MM.1S (cell line): ENCODE measurements at regions not wholly inside any gene's neighbourhood (a gene's known extent, or its start where the extent isn't known, plus 50 kb on each side); places are given as distances from the start of the nearest gene placed in this dataset.

ENCODE experiments used
- DNase-seq: peaks from one replicate; pipeline ENCODE4 v3.0.0-alpha.2; 2015
- H2AFZ ChIP-seq: fragments of 300-600 bp; sonication (generic); 2 replicates; pipeline ENCODE4 v1.6.0; 2016; ENCODE audit warnings: antibody characterized with exemption, low read length
- H3F3A ChIP-seq: fragments of 300-600 bp; sonication (generic); 2 replicates; pipeline ENCODE4 v1.6.1; 2016; ENCODE audit warnings: mild to moderate bottlenecking, antibody characterized with exemption, low read length, moderate library complexity, mixed read lengths; ENCODE audit not compliant: insufficient read depth
- H3K27ac ChIP-seq: fragments of 300-600 bp; sonication (generic); 2 replicates; pipeline ENCODE4 v1.5.1; 2016; ENCODE audit warnings: mild to moderate bottlenecking, low read length
- H3K27me3 ChIP-seq: fragments of 300-600 bp; sonication (generic); replicated peaks from 2 replicates; pipeline ENCODE4 v1.6.0; 2016; ENCODE audit warnings: low read length; ENCODE audit not compliant: insufficient read depth
- H3K36me3 ChIP-seq: fragments of 300-600 bp; sonication (generic); replicated peaks from 2 replicates; pipeline ENCODE4 v1.6.1; 2016; ENCODE audit warnings: mild to moderate bottlenecking, low read length, mixed read lengths; ENCODE audit not compliant: insufficient read depth
- H3K4me1 ChIP-seq: fragments of 300-600 bp; sonication (generic); 2 replicates; pipeline ENCODE4 v1.6.1; 2016; ENCODE audit warnings: low read length, mixed read lengths
- H3K4me2 ChIP-seq: fragments of 300-600 bp; sonication (generic); 2 replicates; pipeline ENCODE4 v1.6.0; 2016; ENCODE audit warnings: low read depth, low read length
- H3K4me3 ChIP-seq: fragments of 300-600 bp; sonication (generic); 2 replicates; pipeline ENCODE4 v1.5.1; 2016; ENCODE audit warnings: low read length, mixed read lengths
- H3K79me2 ChIP-seq: fragments of 300-600 bp; sonication (generic); 2 replicates; pipeline ENCODE4 v1.6.1; 2016; ENCODE audit warnings: mixed run types, low read length, mixed read lengths
- H3K9ac ChIP-seq: fragments of 300-600 bp; sonication (generic); 2 replicates; pipeline ENCODE4 v1.6.1; 2016; ENCODE audit warnings: low read length, mixed read lengths
- H3K9me2 ChIP-seq: fragments of 300-600 bp; sonication (generic); replicated peaks from 2 replicates; pipeline ENCODE4 v1.6.1; 2016; ENCODE audit warnings: mild to moderate bottlenecking, low read length, mixed read lengths; ENCODE audit not compliant: insufficient read depth
- H3K9me3 ChIP-seq: fragments of 300-600 bp; sonication (generic); replicated peaks from 2 replicates; pipeline ENCODE4 v1.6.1; 2016; ENCODE audit warnings: mild to moderate bottlenecking, low read length, mixed read lengths; ENCODE audit not compliant: insufficient read depth
- H4K20me1 ChIP-seq: fragments of 300-600 bp; sonication (generic); 2 replicates; pipeline ENCODE4 v1.6.1; 2016; ENCODE audit warnings: mild to moderate bottlenecking, low read length, moderate library complexity, mixed read lengths; ENCODE audit not compliant: insufficient read depth
- CTCF ChIP-seq: fragments of 300-600 bp; sonication (generic); IDR thresholded peaks from 2 replicates; pipeline ENCODE4 v1.5.1; 2016; ENCODE audit warnings: antibody characterized with exemption, low read length, mixed read lengths
- EZH2 ChIP-seq: fragments of 300-600 bp; sonication (generic); optimal IDR thresholded peaks from 2 replicates; pipeline ENCODE3; 2017; ENCODE audit warnings: low read depth, mild to moderate bottlenecking, antibody characterized with exemption, low read length, mixed read lengths
- EZH2phosphoT487 ChIP-seq: fragments of 300-600 bp; sonication (generic); IDR thresholded peaks from 2 replicates; pipeline ENCODE4 v1.6.1; 2018; ENCODE audit warnings: antibody characterized with exemption, low read length

GRCh38 chr10:8386781-8387180 is 332.3 kb downstream of the GATA3 start:
- no peak overlapping the region for H3K4me3 ChIP-seq
- no peaks in the 10 kb centered on the region for H3K79me2 ChIP-seq
- no peaks in the 10 kb centered on the region for H3K4me1 ChIP-seq
- no peaks in the 10 kb centered on the region for H3K9me3 ChIP-seq
- no peak overlapping the region for H3K27ac ChIP-seq
- no peaks in the 10 kb centered on the region for H3F3A ChIP-seq
- no peak for DNase-seq
- no peak overlapping the region for H3K4me2 ChIP-seq
- TF ChIP-seq CTCF (no peak), EZH2 (no peak), EZH2phosphoT487 (no peak)
- H3K27me3 ChIP-seq = no peaks in the 10 kb centered on the region
- no peaks in the 10 kb centered on the region for H3K36me3 ChIP-seq
- H3K9me2 ChIP-seq = no peaks in the 10 kb centered on the region
- H4K20me1 ChIP-seq = no peaks in the 10 kb centered on the region
- H2AFZ ChIP-seq = no peak overlapping the region
- no peak overlapping the region for H3K9ac ChIP-seq

GRCh38 chr10:8389630-8390029 is 335.1 kb downstream of the GATA3 start:
- TF ChIP-seq CTCF (no peak), EZH2 (no peak), EZH2phosphoT487 (no peak)
- Histone ChIP-seq H3K4me3 (no peak overlapping the region), H4K20me1 (no peaks in the 10 kb centered on the region), H3K36me3 (no peaks in the 10 kb centered on the region), H3K27me3 (no peaks in the 10 kb centered on the region), H3K4me2 (no peak overlapping the region), H3K27ac (no peak overlapping the region), H3K9ac (no peak overlapping the region), H3K9me3 (no peaks in the 10 kb centered on the region), H3K9me2 (no peaks in the 10 kb centered on the region), H3K79me2 (no peaks in the 10 kb centered on the region), H3F3A (no peaks in the 10 kb centered on the region), H3K4me1 (no peaks in the 10 kb centered on the region), H2AFZ (no peak overlapping the region)
- no peak for DNase-seq

- Histone ChIP-seq H3K4me2 (no peak overlapping the region), H3K27ac (no peak overlapping the region), H3F3A (no peaks in the 10 kb centered on the region), H3K9me2 (no peaks in the 10 kb centered on the region), H3K4me1 (no peaks in the 10 kb centered on the region), H3K9me3 (no peaks in the 10 kb centered on the region), H3K79me2 (no peaks in the 10 kb centered on the region), H3K9ac (no peak overlapping the region), H3K27me3 (no peaks in the 10 kb centered on the region), H2AFZ (no peak overlapping the region), H3K36me3 (no peaks in the 10 kb centered on the region), H3K4me3 (no peak overlapping the region), H4K20me1 (no peaks in the 10 kb centered on the region)
- DNase-seq = no peak
- TF ChIP-seq EZH2phosphoT487 (no peak), CTCF (no peak), EZH2 (no peak)
These were observed 337.7 kb downstream of the GATA3 start for GRCh38 chr10:8392216-8392615.
